ENCODE measurements at regions not wholly inside any gene's neighbourhood (a gene's known extent, or its start where the extent isn't known, plus 50 kb on each side); places are given as distances from the start of the nearest gene placed in this dataset.
"Not testable (repeated sequence)": the region's sequence is repeated elsewhere in the genome, so short reads cannot be mapped to it uniquely, and the experiment has no call there.

- no peak for DNase-seq (ENCODE audit: low spot score)
Measured at GRCh38 chr6:34646714-34647113, 49.9 kb downstream of the ILRUN start.

GRCh38 chr6:34645627-34646026, 50.9 kb downstream of the ILRUN start:
- no peak for DNase-seq (ENCODE audit: low spot score)

- DNase-seq (ENCODE audit: low spot score), result no peak
Measured at GRCh38 chr6:34644716-34645115, 51.9 kb downstream of the ILRUN start.

- DNase-seq (ENCODE audit: low spot score), result no peak
Measured at GRCh38 chr6:34642427-34642826, 54.1 kb downstream of the ILRUN start.

GRCh38 chr6:34640074-34640849, 56.3 kb downstream of the ILRUN start:
- DNase-seq (ENCODE audit: low spot score), result not testable (repeated sequence)

GRCh38 chr6:34638834-34639736, 57.5 kb downstream of the ILRUN start:
- peak; percentile 18 for DNase-seq (ENCODE audit: low spot score)

- no peak for DNase-seq (ENCODE audit: low spot score)
Measured at GRCh38 chr6:34633785-34634184, 62.8 kb downstream of the ILRUN start.

- DNase-seq (ENCODE audit: low spot score), result no peak
Measured at GRCh38 chr6:34633256-34633655, 63.3 kb downstream of the ILRUN start.

- DNase-seq (ENCODE audit: low spot score), result no peak
Measured at GRCh38 chr6:34630040-34630439, 66.5 kb downstream of the ILRUN start.

- no peak for DNase-seq (ENCODE audit: low spot score)
Measured at GRCh38 chr6:34627296-34627695, 69.3 kb downstream of the ILRUN start.

GRCh38 chr6:34618430-34619182, 62.5 kb upstream of the SPDEF start:
- DNase-seq (ENCODE audit: low spot score), result no peak

GRCh38 chr6:34617231-34617630, 61.1 kb upstream of the SPDEF start:
- DNase-seq (ENCODE audit: low spot score), result no peak

- DNase-seq (ENCODE audit: low spot score), result no peak
Measured at GRCh38 chr6:34616227-34616585, 60.1 kb upstream of the SPDEF start.

GRCh38 chr6:34615574-34616226, 59.6 kb upstream of the SPDEF start:
- DNase-seq (ENCODE audit: low spot score), result no peak

- DNase-seq (ENCODE audit: low spot score), result no peak
Measured at GRCh38 chr6:34610819-34611477, 54.8 kb upstream of the SPDEF start.

- DNase-seq (ENCODE audit: low spot score), result no peak
Measured at GRCh38 chr6:34608321-34609091, 52.4 kb upstream of the SPDEF start.

GRCh38 chr6:34606477-34607265, 50.5 kb upstream of the SPDEF start:
- DNase-seq (ENCODE audit: low spot score), result no peak

Data from germinal center (tissue), 1 donor.